Activated CD4-positive, alpha-beta T cell treated with anti-CD3 and anti-CD28 coated beads, Interleukin-2, amount 50 U/mL, for 16 hours (primary cell): ENCODE measurements at regions not wholly inside any gene's neighbourhood (a gene's known extent, or its start where the extent isn't known, plus 50 kb on each side); places are given as distances from the start of the nearest gene placed in this dataset.

Source experiments
- DNase-seq: peaks from one replicate; pipeline ENCODE4 v3.0.0-alpha.2; 2020

- DNase-seq: peak; percentile 55
Measured at GRCh38 chr10:116792817-116793216, 50.5 kb upstream of the HSPA12A start.

GRCh38 chr10:116796469-116796868 lies 52.8 kb upstream of the ENO4 start:
- DNase-seq: no peak

- peak; percentile 66 for DNase-seq
Measured at GRCh38 chr10:116796910-116797513, 52.3 kb upstream of the ENO4 start.

- no peak for DNase-seq
Measured at GRCh38 chr10:116798859-116799258, 50.4 kb upstream of the ENO4 start.
